K562 (cell line): ENCODE measurements at regions not wholly inside any gene's neighbourhood (a gene's known extent, or its start where the extent isn't known, plus 50 kb on each side); places are given as distances from the start of the nearest gene placed in this dataset.

Source experiments
- NBN ChIP-seq: fragments of 450-650 bp; IDR thresholded peaks from 2 replicates; pipeline ENCODE4 v1.6.1; 2016; ENCODE audit warnings: low read depth, mild to moderate bottlenecking
- POLR3A ChIP-seq: IDR thresholded peaks from 2 replicates; pipeline ENCODE4 v1.6.1; 2011; ENCODE audit warnings: borderline replicate concordance, mild to moderate bottlenecking, moderate library complexity; ENCODE audit not compliant: insufficient read length, insufficient read depth; ENCODE audit errors: extremely low read depth
- TARDBP ChIP-seq: fragments of 450-650 bp; IDR thresholded peaks from 2 replicates; pipeline ENCODE4 v1.6.1; 2016
- ZNF384 ChIP-seq: IDR thresholded peaks from 2 replicates; pipeline ENCODE4 v1.6.1; 2012; ENCODE audit warnings: low read depth, low read length, improper control_type of control experiment
- TF ChIP-seq, protein P1 (sequence below), 3 experiments: IDR thresholded peaks in 2 of 3; conservative IDR thresholded peaks in 1 of 3; 2 replicates each; pipeline ENCODE4 v1.5.1; 2011 to 2012; ENCODE audit warnings: low read length in 3 of 3, mild to moderate bottlenecking in 3 of 3, control low read depth in 2 of 3, improper control_type of control experiment in 1 of 3, inconsistent platforms in 1 of 3, low read depth in 1 of 3, mixed read lengths in 1 of 3, moderate library complexity in 1 of 3; ENCODE audit not compliant: insufficient read depth in 2 of 3
- TF ChIP-seq, protein P2 (sequence below): sonication (generic); formaldehyde crosslinking; IDR thresholded peaks from 2 replicates; pipeline ENCODE4 v1.9.0; 2022; ENCODE audit warnings: mild to moderate bottlenecking, missing genetic modification reagents
- TF ChIP-seq, protein P3 (sequence below): sonication (generic); formaldehyde crosslinking; IDR thresholded peaks from 2 replicates; pipeline ENCODE4 v1.8.0; 2022; ENCODE audit warnings: mild to moderate bottlenecking, missing genetic modification reagents
- TF ChIP-seq, protein P4 (sequence below): sonication (generic); formaldehyde crosslinking; IDR thresholded peaks from 2 replicates; pipeline ENCODE4 v1.8.0; 2022; ENCODE audit warnings: missing genetic modification reagents, mild to moderate bottlenecking, borderline replicate concordance

DNA sequence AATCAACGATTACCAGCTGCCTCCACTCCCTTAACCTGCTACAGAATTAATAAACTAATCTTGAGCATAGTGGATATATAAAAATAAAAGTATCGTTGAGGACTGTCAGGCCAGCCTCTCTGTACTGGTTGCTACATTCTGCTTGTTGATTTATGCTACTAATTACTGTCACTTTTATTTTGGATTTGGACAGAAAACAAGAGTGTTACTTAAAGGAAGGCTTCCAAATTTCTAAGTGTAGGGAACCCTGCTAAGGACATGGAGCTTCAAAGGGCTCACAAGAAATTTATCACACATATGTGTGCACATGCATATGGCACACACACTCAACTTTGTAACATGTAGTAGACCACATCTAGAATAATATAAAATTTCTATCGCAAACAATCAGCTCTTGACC is 141.2 kb upstream of the ANKRD1 start:
- TF ChIP-seq NBN (no peak), POLR3A (no peak), ZNF384 (no peak), TARDBP (no peak)
- TF ChIP-seq, protein P1, sequence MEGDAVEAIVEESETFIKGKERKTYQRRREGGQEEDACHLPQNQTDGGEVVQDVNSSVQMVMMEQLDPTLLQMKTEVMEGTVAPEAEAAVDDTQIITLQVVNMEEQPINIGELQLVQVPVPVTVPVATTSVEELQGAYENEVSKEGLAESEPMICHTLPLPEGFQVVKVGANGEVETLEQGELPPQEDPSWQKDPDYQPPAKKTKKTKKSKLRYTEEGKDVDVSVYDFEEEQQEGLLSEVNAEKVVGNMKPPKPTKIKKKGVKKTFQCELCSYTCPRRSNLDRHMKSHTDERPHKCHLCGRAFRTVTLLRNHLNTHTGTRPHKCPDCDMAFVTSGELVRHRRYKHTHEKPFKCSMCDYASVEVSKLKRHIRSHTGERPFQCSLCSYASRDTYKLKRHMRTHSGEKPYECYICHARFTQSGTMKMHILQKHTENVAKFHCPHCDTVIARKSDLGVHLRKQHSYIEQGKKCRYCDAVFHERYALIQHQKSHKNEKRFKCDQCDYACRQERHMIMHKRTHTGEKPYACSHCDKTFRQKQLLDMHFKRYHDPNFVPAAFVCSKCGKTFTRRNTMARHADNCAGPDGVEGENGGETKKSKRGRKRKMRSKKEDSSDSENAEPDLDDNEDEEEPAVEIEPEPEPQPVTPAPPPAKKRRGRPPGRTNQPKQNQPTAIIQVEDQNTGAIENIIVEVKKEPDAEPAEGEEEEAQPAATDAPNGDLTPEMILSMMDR (IDR thresholded peaks at IDR 0.05 in 2 of 3, conservative IDR thresholded peaks at IDR 0.05 in 1 of 3; ENCODE audit: insufficient read depth in 2 of 3, low read depth in 1 of 3, low read length in 3 of 3), result no peak
- TF ChIP-seq, protein P2, sequence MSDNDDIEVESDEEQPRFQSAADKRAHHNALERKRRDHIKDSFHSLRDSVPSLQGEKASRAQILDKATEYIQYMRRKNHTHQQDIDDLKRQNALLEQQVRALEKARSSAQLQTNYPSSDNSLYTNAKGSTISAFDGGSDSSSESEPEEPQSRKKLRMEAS, result no peak
- TF ChIP-seq, protein P3, sequence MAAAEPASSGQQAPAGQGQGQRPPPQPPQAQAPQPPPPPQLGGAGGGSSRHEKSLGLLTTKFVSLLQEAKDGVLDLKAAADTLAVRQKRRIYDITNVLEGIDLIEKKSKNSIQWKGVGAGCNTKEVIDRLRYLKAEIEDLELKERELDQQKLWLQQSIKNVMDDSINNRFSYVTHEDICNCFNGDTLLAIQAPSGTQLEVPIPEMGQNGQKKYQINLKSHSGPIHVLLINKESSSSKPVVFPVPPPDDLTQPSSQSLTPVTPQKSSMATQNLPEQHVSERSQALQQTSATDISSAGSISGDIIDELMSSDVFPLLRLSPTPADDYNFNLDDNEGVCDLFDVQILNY (CRISPR knock-in tag), result no peak
- TF ChIP-seq, protein P4, sequence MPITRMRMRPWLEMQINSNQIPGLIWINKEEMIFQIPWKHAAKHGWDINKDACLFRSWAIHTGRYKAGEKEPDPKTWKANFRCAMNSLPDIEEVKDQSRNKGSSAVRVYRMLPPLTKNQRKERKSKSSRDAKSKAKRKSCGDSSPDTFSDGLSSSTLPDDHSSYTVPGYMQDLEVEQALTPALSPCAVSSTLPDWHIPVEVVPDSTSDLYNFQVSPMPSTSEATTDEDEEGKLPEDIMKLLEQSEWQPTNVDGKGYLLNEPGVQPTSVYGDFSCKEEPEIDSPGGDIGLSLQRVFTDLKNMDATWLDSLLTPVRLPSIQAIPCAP (CRISPR knock-in tag), result no peak
